ENCODE measurements at regions not wholly inside any gene's neighbourhood (a gene's known extent, or its start where the extent isn't known, plus 50 kb on each side); places are given as distances from the start of the nearest gene placed in this dataset.
"Not testable (repeated sequence)": the region's sequence is repeated elsewhere in the genome, so short reads cannot be mapped to it uniquely, and the experiment has no call there.

DNA sequence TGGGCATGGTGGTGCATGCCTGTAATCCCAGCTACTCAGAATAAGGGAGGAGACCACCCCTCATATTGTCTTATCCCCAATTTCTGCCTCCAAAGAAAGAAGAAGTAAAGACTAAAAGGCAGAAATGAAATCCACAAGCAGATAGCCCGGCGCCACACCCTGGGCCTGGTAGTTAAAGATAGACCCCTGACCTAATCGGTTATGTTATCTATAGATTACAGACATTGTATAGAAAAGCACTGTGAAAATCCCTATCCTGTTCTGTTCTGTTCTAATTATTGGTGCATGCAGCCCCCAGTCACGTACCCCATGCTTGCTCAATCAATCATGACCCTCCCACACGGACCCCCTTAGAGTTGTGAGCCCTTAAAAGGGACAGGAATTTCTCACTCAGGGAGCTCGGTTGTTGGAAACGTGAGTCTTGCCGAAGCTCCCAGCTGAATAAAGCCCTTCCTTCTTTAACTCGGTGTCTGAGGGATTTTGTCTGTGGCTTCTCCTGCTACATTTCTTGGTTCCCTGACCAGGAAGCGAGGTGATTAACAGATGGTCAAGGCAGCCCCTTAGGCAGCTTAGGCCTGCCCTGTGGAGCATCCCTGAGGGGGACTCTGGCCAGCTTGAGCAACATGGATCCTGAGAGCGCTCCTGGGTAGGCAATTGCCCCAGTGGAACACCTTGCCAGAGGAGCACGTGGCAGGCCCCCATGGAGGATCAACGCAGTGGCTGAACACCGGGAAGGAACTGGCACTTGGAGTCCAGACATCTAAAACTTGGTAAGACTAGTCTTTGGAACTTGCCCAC, 188.7 kb upstream of the NDUFV2 start:
- DNase-seq (ENCODE audit: low spot score) = not testable (repeated sequence)

DNA sequence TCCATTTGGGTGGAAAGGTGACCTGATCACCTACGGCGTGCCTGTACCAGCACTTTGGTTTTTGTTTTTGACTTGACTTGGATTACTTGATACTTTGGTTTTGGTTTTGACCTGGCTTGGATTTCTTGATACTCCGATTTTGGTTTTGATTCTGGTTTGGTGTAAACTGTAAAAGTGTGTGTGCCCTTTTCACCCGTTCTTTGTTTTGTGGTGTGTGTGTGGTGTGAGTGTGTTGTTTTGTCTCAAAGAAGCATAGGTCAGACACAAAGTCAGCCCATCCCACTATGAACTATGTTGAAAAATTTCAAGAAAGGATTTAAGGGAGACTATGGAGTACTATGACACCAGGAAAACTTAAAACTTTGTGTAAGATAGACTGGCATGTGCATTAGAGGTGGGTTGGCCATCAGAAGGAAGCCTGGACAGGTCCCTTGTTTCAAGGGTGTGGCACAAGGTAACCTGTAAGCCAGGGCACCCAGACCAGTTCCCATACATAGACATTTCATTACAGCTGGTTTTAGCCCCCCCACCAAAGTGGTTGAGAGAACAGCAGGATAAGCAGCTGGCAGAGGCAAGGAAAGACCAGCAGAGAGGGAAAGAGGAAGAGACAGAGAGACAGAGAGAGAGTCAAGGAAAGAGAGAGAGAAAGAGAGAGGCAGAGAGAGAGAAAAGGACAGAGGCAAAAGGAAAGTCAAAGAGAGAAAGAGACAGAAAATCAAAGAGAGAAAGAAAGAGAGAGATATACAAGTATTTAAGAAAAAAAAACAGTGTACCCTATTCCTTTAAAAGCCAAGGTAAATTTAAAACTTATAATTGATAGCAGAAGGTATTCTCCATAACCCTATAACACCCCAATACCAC, 187.9 kb upstream of the NDUFV2 start:
- not testable (repeated sequence) for DNase-seq (ENCODE audit: low spot score)

DNA sequence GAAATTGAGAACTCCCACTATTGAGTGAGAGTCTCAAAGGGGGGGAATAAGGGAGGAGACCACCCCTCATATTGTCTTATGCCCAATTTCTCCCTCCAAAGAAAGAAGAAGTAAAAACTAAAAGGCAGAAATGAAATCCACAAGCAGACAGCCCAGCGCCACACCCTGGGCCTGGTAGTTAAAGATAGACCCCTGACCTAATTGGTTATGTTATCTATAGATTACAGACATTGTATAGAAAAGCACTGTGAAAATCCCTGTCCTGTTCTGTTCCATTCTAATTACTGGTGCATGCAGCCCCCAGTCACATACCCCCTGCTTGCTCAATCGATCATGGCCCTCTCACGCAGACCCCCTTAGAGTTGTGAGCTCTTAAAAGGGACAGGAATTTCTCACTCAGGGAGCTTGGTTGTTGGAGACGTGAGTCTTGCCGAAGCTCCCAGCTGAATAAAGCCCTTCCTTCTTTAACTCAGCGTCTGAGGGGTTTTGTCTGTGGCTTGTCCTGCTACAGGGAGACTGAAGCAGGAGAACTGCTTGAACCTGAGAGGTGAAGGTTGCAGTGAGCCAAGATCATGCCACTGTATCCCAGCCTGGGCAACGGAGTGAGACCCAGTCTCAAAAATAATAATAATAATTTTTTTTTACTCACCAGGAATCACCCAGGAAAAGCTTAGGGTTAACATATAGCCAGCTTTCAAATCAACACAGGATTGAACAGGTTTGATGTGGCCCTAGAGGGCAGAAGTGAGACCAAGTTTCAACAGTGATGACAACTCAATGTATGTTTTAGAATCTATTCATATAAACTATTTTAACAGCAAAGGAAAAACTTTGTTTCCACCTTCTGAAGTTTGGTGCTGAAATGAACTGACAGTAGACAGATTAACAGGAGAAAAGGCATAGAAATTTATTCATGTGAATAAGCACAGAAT, 181.4 kb upstream of the NDUFV2 start:
- not testable (repeated sequence) for DNase-seq (ENCODE audit: low spot score)

DNA sequence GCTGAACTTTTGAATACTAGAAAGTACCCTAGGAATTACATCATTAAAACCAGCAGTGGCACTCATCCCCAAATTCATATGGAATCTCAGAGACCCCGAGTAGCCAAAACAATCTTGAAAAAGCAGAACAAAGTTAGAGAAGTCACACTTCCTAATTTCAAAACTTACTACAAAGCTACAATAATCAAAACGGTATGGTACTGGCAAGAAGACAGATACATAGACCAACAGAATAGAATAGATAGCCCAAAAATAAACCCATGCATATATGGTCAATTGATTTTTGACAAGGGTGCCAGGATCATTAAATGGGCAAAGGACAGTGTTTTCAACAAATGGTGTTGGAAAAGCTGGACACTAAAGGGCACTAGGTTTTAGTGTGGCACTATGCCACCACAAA, 176.0 kb upstream of the NDUFV2 start:
- DNase-seq (ENCODE audit: low spot score) = no peak

DNA sequence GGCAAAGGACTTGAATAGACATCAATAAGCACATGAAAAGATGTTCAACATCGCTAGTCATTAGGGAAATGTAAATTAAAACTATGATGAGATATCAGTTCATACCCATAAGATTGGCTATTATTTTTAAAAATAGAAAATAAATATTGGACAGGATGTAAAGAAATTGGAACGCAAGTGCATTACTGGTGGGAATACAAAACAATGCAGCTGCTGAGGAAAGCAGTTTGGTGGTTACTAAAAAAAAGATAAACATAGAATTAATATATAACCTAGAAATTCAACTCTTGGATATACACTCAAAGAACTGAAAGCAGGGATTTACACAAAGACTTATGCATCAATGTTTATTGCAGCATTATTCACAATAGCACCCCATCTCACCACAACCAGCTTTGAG, 174.5 kb upstream of the NDUFV2 start:
- no peak for DNase-seq (ENCODE audit: low spot score)

DNA sequence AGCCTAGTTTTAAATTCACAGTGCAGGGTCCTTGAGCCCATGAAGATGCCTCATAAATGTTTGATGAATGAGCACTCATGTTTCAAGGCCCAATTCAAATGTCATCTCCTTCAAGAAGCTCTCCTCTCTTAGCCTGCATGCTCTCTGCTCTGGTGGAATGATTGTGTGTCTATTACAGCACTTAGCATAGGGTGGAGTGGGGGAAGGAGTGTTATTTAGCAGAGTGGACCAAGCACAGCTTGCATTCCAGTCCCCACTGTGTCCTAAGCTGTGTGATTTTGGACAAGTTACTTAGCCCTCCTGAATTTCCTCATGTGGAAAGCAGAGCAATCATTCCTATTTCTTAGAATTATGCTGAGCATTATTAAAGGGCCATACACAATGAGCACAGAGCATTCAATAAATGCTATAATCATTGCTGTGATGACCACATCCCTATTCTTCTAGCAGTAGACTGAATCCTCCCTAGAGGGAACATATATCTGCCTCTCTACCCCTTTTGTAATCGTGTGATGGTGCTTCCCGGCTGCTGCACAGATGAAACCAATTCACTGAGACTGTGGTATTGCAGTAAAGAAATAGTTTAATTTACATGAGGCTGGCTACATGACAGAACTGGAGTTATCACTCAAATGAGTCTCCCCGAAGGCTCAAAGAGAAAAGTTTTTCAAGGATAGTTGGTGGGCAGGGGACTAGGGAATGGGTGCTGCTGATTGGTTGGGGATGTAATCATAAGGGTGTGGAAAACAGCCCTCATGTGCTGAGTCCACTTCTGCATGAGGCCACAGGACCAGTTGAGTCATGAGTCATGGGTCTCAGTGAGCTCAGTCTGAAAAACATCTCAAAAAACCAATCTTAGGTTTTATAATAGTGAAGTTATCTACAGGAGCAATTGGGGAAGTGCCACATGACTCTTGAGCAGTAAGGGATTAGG, 173.4 kb upstream of the NDUFV2 start:
- DNase-seq (ENCODE audit: low spot score) = no peak

DNA sequence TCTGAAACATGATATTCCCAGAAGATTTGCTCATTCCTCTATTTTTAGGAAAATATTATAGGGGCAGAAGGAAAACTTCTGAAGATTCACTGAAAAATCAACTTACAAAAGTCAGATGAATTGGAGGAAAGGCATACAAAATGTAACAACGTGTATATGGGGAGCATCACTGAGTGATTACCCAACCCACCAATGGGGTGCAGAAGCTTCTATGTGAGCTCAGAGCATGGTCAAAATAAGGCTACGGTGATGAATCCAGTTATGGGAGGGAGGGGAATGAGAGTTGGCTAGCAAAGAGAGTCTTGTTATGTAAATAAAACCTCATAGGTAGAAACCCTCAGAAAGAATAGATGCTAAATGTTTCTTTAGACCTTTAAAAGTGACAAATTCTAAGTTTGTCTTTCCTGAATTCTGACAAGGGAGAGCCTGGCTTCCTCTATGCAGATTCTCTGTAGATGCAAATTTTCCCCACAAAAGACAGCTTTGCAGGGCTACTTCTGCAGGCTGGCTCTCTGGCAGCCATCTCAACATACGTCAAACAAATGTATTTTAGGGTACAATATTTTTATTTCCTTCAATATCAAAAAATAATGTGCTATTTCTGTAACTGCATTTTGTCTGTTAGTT, 171.4 kb upstream of the NDUFV2 start:
- DNase-seq (ENCODE audit: low spot score) = no peak

DNA sequence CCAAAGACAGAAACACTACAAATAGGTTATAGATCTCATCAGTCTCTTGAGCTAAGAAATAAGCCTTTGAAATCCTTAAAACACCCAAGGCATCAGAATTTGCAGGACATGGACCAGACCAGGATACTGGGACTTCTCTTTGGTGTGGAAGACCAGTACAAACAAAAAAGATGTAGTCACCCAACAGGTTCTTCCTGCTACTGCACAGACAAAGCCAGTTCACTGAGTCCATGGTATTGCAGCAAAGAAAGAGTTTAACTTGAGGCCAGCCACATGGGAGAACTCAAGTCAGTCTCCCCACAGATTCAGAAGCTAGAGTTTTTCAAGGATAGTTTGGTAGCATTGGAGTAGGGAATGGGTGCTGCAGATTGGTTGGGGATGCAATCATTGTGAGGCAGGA, 169.6 kb upstream of the NDUFV2 start:
- DNase-seq (ENCODE audit: low spot score) = no peak

DNA sequence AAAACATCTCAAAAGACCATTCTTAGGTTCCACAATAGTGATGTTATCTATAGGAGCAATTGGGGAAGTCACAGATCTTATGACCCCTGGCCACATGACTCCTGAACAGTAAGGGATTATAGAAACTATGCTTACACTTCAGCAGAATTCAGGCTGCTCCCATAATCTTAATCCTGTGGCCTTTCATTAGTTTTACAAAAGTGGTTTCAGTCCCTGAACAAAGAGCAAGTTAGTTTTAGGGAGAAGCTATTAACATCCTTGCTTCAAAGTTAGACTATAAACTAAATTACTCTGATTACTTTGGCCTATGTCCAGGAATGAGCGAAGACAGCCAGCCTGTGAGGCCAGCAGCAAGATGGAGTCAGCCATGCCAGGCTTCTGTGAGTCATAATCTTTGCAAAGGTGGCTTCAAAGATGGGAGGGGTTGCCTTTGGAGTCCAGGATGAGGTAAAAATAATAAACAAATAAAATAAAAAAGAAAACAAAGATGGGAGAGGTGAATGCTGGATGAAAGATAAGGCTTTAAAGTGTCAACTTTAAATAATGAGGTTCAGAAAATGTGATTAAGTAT, 168.7 kb upstream of the NDUFV2 start:
- DNase-seq (ENCODE audit: low spot score) = no peak

DNA sequence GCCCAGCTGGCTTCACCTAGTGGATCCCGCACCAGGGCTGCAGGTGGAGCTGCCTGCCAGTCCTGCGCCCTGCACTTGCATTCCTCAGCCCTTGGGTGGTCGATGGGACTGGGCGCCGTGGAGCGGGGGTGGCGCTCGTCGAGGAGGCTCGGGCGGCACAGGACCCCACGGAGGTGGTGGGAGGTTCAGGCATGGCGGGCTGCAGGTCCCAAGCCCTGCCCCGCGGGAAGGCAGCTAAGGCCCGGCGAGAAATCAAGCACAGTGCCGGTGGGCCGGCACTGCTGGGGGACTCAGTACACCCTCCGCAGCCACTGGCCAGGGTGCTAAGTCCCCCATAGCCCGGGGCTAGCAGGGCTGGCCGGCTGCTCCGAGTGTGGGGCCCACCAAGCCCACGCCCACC, 167.2 kb upstream of the NDUFV2 start:
- not testable (repeated sequence) for DNase-seq (ENCODE audit: low spot score)

DNA sequence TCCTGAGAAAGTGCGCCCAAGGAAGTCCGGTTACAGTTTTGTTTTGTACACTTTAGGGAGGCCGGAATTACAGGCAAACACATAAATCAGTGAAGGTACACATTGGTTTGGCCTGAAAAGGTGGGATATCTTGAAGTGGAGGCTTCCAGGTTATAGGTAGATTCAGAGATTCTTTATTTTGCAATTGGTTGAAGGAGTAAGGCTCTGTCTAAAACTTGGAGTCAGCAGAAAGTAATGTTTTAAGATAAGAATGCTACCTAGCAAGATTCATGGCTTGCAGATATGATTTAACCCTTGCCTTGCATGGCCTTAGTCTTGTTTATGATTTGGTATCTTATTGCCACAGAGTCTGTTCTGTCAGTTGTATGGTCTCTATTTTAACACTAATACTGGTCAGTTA, 165.9 kb upstream of the NDUFV2 start:
- no peak for DNase-seq (ENCODE audit: low spot score)

DNA sequence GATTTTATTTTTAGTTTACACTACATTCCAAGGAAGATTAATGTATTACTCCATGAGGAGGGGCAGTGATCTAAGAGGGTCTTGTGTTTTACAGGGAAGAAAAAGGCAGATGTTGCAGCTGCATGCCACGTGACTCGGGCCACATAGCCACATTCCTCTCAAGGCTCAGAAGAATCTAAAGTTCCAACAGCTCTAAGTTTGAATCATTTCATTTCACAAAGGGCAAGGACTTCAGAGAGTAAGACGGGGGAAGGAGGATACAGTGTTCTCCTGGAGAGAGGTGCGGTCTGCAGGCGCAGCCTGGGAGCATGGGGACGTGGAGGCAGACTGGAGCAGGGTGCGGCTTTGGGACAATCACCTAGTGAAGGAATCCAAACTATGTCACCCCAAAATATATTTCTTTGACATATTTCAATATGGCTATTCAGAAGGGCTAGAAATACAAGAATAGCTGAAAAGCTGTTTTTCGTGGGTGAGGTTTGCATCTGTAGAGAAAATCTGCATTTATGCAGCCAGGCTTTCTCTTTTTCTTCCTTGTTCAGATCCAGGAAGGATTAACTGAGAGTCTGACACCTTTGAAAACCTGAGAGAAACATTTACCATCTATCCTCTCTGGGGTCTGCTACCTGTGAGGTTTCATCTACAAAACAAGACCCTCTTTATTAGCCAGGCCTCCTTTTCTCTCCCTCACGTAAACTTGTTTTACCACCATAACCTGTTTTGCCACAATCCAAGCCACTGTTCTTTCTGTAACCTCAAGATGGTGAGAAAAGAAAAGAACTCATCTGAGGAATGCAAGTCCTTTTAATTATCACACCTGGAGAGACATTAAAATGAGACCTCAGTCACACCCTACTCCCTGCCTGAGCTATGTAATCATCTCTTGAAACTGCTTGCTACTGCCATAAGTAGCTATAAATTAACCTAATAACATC, 165.1 kb upstream of the NDUFV2 start:
- no peak for DNase-seq (ENCODE audit: low spot score)

DNA sequence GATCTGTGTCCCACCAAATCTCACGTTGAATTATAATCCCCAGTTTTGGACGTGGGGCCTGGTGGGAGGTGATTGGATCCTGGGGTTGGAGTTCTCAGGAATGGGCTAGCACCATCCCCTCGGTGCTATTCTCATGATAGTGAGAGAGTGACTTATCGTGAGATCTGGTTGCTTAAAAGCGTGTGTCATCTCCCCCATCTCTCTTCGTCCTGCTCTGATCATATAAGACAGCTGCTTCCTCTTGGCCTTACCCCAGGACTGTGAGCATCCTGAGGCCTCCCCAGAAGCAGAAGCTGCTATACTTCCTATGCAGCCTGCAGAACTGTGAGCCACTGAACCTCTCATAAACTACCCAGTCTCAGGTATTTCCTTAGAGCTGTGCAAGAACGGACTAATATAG, 163.7 kb upstream of the NDUFV2 start:
- no peak for DNase-seq (ENCODE audit: low spot score)

DNA sequence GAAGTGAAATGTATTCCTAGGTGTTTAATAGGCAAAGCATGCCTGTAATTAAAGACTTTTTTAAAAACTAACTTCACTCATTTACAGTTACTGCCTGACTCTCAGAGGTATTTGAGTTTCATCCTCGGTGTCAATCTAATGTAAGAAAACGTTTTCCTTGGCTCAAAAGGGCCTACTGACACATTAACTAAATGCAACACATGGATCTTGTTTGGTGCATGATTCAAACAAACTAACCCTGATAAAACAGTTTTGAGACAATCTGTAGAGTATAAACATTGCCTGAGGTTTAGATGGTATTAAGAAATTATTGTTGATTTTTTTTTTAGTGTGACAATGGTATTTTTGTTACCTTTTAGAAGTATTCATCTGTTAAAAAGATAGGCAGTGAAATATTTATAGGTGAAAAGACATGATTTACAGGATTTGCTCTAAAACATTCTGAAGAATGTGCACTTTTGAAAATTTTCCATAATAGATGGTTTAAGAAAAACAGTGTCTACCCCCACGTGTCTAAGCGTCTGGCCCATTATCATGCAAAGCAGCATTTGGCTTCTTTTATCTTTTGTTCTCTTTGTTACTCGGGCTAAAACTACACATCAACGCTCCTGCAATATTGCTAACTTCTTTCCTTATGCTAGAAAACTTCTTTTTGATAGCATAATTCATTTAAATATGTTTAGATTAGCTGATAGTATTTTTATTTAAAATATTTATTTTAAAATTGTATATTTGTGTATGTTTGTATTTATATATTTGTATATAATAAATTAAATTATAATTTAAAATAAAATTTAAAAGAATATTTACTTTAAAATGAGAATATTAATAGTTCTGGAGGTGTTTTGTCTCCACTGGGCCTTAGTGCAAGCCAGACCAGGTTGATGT, 160.2 kb upstream of the NDUFV2 start:
- DNase-seq (ENCODE audit: low spot score) = no peak

DNA sequence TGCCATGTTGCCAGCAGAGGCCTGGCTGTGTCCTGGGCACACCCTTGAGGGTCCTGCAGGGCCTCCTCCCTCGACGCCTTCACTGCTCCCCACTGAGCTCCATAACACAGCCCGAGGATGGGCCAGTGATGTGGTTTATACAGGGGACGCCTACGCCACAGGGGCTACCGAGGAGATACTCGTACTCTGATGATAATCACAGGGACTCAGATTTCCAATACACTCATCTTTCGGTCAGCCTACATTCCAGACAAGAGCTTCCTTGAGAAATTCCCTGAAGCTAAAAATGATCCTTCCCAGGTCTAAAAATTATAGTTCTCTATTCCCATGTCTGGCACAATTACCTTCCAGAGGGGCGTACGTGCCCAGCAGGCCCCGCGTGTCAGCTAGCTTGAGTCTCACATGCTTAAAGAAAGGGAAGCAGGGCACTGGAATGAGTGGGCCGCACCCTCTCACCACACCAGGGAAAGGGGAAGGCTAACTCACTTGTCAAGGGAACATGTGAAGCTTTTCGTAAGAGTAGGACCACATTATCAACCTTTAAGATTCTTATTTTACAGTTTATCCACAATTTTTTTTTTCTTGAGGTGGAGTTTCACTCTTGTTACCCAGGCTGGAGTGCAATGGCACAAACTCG, 159.5 kb upstream of the NDUFV2 start:
- DNase-seq (ENCODE audit: low spot score) = no peak

DNA sequence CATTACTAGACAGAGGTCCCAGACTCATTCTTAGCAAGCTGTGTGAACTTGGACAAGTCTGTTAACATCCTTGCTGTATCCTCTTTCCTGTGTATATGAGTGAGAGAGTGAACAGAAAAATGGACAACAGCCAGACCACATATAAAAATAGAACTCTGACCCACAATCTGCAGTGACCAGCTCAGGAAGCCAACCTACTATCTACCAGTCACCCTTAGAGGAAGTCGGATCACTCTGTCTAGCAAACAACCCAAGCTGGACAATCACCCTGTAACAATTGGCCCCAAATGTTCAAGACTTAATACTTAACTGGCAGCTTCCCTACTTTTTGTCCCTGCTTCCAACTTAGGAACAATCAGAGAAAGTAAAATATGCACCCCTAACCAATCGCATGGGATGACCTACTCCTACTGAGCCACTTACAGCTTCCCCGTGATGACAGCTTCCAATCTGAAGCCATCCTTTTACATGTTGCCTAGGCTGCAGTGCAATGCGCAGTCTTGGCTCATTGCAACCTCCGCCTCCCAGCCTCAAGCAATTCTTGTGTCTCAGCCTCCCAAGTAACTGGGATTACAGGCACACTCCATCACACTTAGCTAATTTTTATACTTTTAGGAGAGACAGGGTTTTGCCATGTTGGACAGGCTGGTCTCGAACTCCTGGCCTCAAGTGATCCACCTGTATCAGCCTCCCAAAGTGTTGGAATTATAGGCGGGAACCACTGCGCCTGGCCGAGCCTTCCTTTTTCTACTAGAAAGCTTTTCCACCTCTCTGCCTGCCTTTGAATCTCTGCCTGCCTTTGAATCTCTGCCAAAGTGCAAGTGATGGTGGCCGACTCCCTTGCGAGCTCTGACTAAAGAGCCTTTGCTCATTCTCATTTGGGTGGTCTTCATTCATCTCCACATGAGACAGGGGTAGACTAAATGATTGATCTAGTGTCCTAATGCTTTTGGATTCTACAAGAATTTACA, 158.3 kb upstream of the NDUFV2 start:
- no peak for DNase-seq (ENCODE audit: low spot score)
